K562 (cell line): ENCODE measurements at regions not wholly inside any gene's neighbourhood (a gene's known extent, or its start where the extent isn't known, plus 50 kb on each side); places are given as distances from the start of the nearest gene placed in this dataset.

ENCODE experiments used
- ATAC-seq: fragments of 200-7000 bp; cut with Tn5 transposase; 3 replicates; pipeline ENCODE4 v1.9.1; 2020; ENCODE audit warnings: moderate library complexity
- BruUV-seq: library from RNA; stranded (reverse); fragments of 400-500 nt; replicated peaks from 2 replicates; lab custom pipeline; 2021; lab: Mats Ljungman, UMichigan
- CTCF ChIA-PET: fragments of 300-600 bp; formaldehyde crosslinking; extraction: SDS; loops from one replicate; lab custom pipeline; 2021; ENCODE audit warnings: low intra/inter-chr PET ratio; lab: Yijun Ruan, JAX
- POLR2A ChIA-PET: fragments of 300-600, 350-650 bp; sonication (Branson Sonifier 250); formaldehyde crosslinking; extraction: SDS; loops from one replicate; lab custom pipeline; 2021; ENCODE audit warnings: antibody characterized with exemption, inconsistent platforms; lab: Yijun Ruan, JAX
- DNase-seq, 4 experiments: peaks; one replicate each; pipeline versions ENCODE4 v3.0.0 to v3.0.0-alpha.2; 2011 to 2018; ENCODE audit warnings: low spot score in 3 of 4, mixed read lengths in 3 of 4; ENCODE audit errors: extremely low read depth in 1 of 4
- FAIRE-seq: peaks from 2 replicates; lab custom pipeline; 2011; peaks lifted over from hg19 to GRCh38; lab: Jason Lieb, UNC
- H2AFZ ChIP-seq: 2 replicates; pipeline ENCODE4 v1.6.0; 2011; ENCODE audit warnings: low read depth, low read length, control low read depth, inconsistent platforms
- H3K27ac ChIP-seq: fragments of 200-600 bp; 3 replicates; pipeline ENCODE4 v1.8.0; 2011; ENCODE audit warnings: low read depth, mild to moderate bottlenecking, control low read depth, inconsistent platforms, low read length, moderate library complexity, mixed read lengths; ENCODE audit errors: extremely low read depth
- H3K27me3 ChIP-seq, 2 experiments: fragments of 300-600 bp in 1 of 2; 2 replicates in 1 of 2; 3 replicates in 1 of 2; pipeline versions ENCODE4 v1.6.0 to v1.8.0; 2011; ENCODE audit warnings: inconsistent platforms in 2 of 2, low read length in 2 of 2, mild to moderate bottlenecking in 1 of 2, mixed read lengths in 1 of 2, moderate library complexity in 1 of 2; ENCODE audit not compliant: control insufficient read depth in 2 of 2, insufficient read depth in 2 of 2
- H3K36me3 ChIP-seq: fragments of 300-600 bp; 3 replicates; pipeline ENCODE4 v1.8.0; 2011; ENCODE audit warnings: mild to moderate bottlenecking, low read length, inconsistent platforms; ENCODE audit not compliant: control insufficient read depth, insufficient read depth
- H3K4me1 ChIP-seq, 2 experiments: fragments of 200-600 bp in 1 of 2; replicated peaks in 1 of 2; 2 replicates in 1 of 2; 3 replicates in 1 of 2; pipeline versions ENCODE4 v1.5.1 to v1.8.0; 2011; ENCODE audit warnings: inconsistent platforms in 2 of 2, low read length in 2 of 2, mild to moderate bottlenecking in 1 of 2, mixed read lengths in 1 of 2, moderate library complexity in 1 of 2; ENCODE audit not compliant: control insufficient read depth in 2 of 2, insufficient read depth in 2 of 2
- H3K4me2 ChIP-seq: 2 replicates; pipeline ENCODE4 v1.6.1; 2011; ENCODE audit warnings: low read length, control low read depth, inconsistent platforms, mixed read lengths; ENCODE audit not compliant: insufficient read depth
- H3K4me3 ChIP-seq: fragments of 200-600 bp; sonication (generic), shearing (Covaris generic); 2 replicates; pipeline ENCODE4 v1.5.1; 2016; ENCODE audit warnings: control low read depth, inconsistent platforms
- H3K79me2 ChIP-seq: fragments of 200-600 bp; 3 replicates; pipeline ENCODE4 v1.8.0; 2011; ENCODE audit warnings: low read length, inconsistent platforms; ENCODE audit not compliant: control insufficient read depth, insufficient read depth
- H3K9ac ChIP-seq, 2 experiments: 2 replicates each; pipeline versions ENCODE4 v1.6.0 to v1.6.1; 2011; ENCODE audit warnings: low read depth in 2 of 2, low read length in 2 of 2, control low read depth in 1 of 2, inconsistent platforms in 1 of 2, mild to moderate bottlenecking in 1 of 2, mixed read lengths in 1 of 2; ENCODE audit not compliant: insufficient read depth in 1 of 2
- H3K9me1 ChIP-seq: one replicate; pipeline ENCODE4 v1.6.0; 2011; ENCODE audit warnings: inconsistent platforms, mild to moderate bottlenecking, low read length, moderate library complexity; ENCODE audit not compliant: control insufficient read depth, insufficient read depth
- H3K9me3 ChIP-seq: replicated peaks from 2 replicates; pipeline ENCODE4 v1.5.1; 2011; ENCODE audit warnings: low read depth, low read length, inconsistent platforms; ENCODE audit not compliant: control insufficient read depth, insufficient read depth
- H4K20me1 ChIP-seq: replicated peaks from 2 replicates; pipeline ENCODE4 v1.6.1; 2011; ENCODE audit warnings: low read length, inconsistent platforms, mixed read lengths; ENCODE audit not compliant: control insufficient read depth, insufficient read depth
- BRCA1 ChIP-seq, 2 experiments: fragments of 450-650 bp in 1 of 2; sonication (generic) in 1 of 2; formaldehyde crosslinking in 1 of 2; IDR thresholded peaks; 2 replicates each; pipeline versions ENCODE4 v1.5.0 to v1.6.1; 2017 to 2020; ENCODE audit warnings: mild to moderate bottlenecking in 1 of 2, missing genetic modification reagents in 1 of 2
- C11orf30 ChIP-seq: fragments of 450-650 bp; IDR thresholded peaks from 2 replicates; pipeline ENCODE4 v1.6.1; 2016; ENCODE audit warnings: low read depth, mild to moderate bottlenecking
- CBX8 ChIP-seq: fragments of 200-600 bp; sonication (generic); IDR thresholded peaks from 2 replicates; pipeline ENCODE4 v1.6.1; 2012; ENCODE audit warnings: borderline replicate concordance, mixed run types, low read depth, mild to moderate bottlenecking, moderate library complexity, mixed read lengths, low read length, control low read depth, inconsistent platforms; ENCODE audit not compliant: poor library complexity, severe bottlenecking; ENCODE audit errors: extremely low read depth
- CCAR2 ChIP-seq: fragments of 200-400 bp; formaldehyde crosslinking; IDR thresholded peaks from 2 replicates; pipeline ENCODE4 v1.6.1; 2017; ENCODE audit warnings: mild to moderate bottlenecking, low read depth, low read length
- KDM1A ChIP-seq, 2 experiments: fragments of 450-650 bp; IDR thresholded peaks; 2 replicates each; pipeline ENCODE4 v1.6.1; 2016; ENCODE audit warnings: mild to moderate bottlenecking in 2 of 2
- RBM25 ChIP-seq: fragments of 200-400 bp; formaldehyde crosslinking; IDR thresholded peaks from 2 replicates; pipeline ENCODE4 v1.6.1; 2018; ENCODE audit warnings: low read length, low read depth, moderate library complexity; ENCODE audit not compliant: severe bottlenecking
- ZFP36 ChIP-seq: fragments of 150-350 bp; IDR thresholded peaks from 2 replicates; pipeline ENCODE4 v1.6.1; 2018; ENCODE audit warnings: low read length, low read depth; ENCODE audit not compliant: partially characterized antibody
- ZNF274 ChIP-seq: IDR thresholded peaks from 2 replicates; pipeline ENCODE4 v1.6.1; 2011; ENCODE audit warnings: low read depth, mild to moderate bottlenecking, low read length, moderate library complexity, borderline replicate concordance
- ZNF316 ChIP-seq: fragments of 450-650 bp; IDR thresholded peaks from 2 replicates; pipeline ENCODE4 v1.6.1; 2016
- WGBS: fragments of 100-300 bp; shearing (Covaris generic); methylation state at CpG from one replicate; pipeline ENCODE4 v1.1.6; 2016; ENCODE audit warnings: low coverage, mixed read lengths; ENCODE audit not compliant: insufficient coverage; ENCODE audit errors: missing lambda C conversion rate; 5-methylcytosine and 5-hydroxymethylcytosine counted together
- in situ Hi-C: fragments of 300-500 bp; cut with MboI; formaldehyde crosslinking; loops from 4 replicates; pipeline ENCODE4 v1.15.0; 2018; ENCODE audit warnings: inconsistent platforms, mixed read lengths
- intact Hi-C: fragments of 100-400 bp; cut with micrococcal nuclease; formaldehyde crosslinking; loops from 2 replicates; pipeline ENCODE4 v1.14.2; 2022

DNA sequence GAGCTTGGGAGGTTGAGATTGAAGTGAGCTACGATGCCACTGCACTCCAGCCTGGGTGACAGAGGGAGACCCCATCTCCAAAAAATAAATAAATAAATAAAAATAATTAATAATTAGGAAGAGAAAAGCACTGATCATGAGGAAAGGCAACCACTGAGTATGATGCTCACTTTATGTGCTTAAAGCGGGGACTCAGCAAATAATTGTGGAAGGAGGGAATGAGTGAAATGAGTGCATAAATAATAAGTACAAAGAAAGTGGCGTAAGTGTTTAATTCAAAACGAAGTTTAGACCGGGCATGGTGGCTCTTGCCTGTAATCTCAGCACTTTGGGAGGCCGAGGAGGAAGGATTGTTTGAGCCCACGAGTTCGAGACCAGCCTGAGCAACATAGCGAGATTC is 94.9 kb upstream of the MKLN1 start:
- Histone ChIP-seq H3K9me3 (no peaks in the 10 kb centered on the region), H3K27me3 (peaks cover 10 to 13% of the 10 kb centered on the region in 2 experiments; a peak in 3 of 5 replicates), H3K79me2 (no peaks in the 10 kb centered on the region), H3K4me2 (no peak overlapping the region), H2AFZ (no peak overlapping the region), H3K9me1 (no peaks in the 10 kb centered on the region), H3K27ac (no peak overlapping the region), H3K9ac (no peak overlapping the region), H3K36me3 (no peaks in the 10 kb centered on the region), H3K4me3 (no peak overlapping the region), H3K4me1 (peaks cover 0 to 17% of the 10 kb centered on the region in 2 experiments; a peak in 3 of 5 replicates), H4K20me1 (no peaks in the 10 kb centered on the region)
- ChIA-PET POLR2A (interaction anchor here (1.0 kb wide), 1 partner anchor 9 kb away, joined by 6 read pairs; no protein-coding TSS in a partner anchor), CTCF (no interaction called here)
- BruUV-seq, result no TSS peak
- no peak for FAIRE-seq
- ATAC-seq, result no peak
- in situ Hi-C loops, result no loop called here
- DNase-seq, result no peak
- TF ChIP-seq C11orf30 (peak; percentile 53), ZFP36 (peak; percentile 10), CCAR2 (no peak), KDM1A (IDR thresholded peaks at IDR 0.05) (no peak), RBM25 (no peak), ZNF316 (peak; percentile 64), CBX8 (peak; percentile 43)
- intact Hi-C loops, result no loop called here
- WGBS, result 34% methylated on average over 9 of the region's 9 CpGs

DNA sequence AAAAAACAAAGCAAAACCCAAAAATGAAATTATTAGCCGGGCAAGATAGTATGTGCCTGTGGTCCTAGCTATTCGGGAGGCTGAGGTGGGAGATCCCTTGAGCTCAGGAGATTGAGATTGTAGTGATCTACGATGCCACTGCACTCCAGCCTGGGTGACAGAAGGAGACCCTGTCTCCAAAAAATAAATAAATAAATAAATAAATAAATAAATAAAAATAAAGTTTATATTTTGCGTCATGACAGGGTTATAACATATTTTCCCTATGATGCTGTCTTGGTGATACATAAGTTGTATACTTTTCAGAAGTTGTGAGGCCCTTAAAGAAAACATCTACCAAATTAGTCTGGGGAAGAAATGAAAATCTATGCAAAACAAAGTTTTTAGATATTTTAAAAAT is 94.5 kb upstream of the MKLN1 start:
- Histone ChIP-seq H3K9ac (no peak overlapping the region), H3K4me3 (no peak overlapping the region), H3K27ac (no peak overlapping the region), H3K36me3 (no peaks in the 10 kb centered on the region), H2AFZ (no peak overlapping the region), H4K20me1 (no peaks in the 10 kb centered on the region), H3K27me3 (peaks cover 10 to 13% of the 10 kb centered on the region in 2 experiments; a peak in 3 of 5 replicates), H3K9me1 (no peaks in the 10 kb centered on the region), H3K4me2 (no peak overlapping the region), H3K4me1 (peaks cover 0 to 17% of the 10 kb centered on the region in 2 experiments; a peak in 3 of 5 replicates), H3K9me3 (no peaks in the 10 kb centered on the region), H3K79me2 (no peaks in the 10 kb centered on the region)
- no peak for FAIRE-seq
- BruUV-seq, result no TSS peak
- ChIA-PET POLR2A (interaction anchor here (1.0 kb wide), 1 partner anchor 10 kb away, joined by 6 read pairs; no protein-coding TSS in a partner anchor), CTCF (no interaction called here)
- intact Hi-C loops, result no loop called here
- ATAC-seq, result no peak
- TF ChIP-seq BRCA1 (IDR thresholded peaks at IDR 0.05) (no peak), BRCA1 (CRISPR knock-in tag; IDR thresholded peaks at IDR 0.05) (no peak), ZNF274 (no peak)
- WGBS, result 42% methylated on average over 4 of the region's 4 CpGs
- in situ Hi-C loops, result no loop called here
- DNase-seq, result no peak
